HUES64 (cell line): ENCODE measurements at regions not wholly inside any gene's neighbourhood (a gene's known extent, or its start where the extent isn't known, plus 50 kb on each side); places are given as distances from the start of the nearest gene placed in this dataset.
A peak's percentile ranks its signal among the peaks of the same experiment; 100 is the strongest.
"Not testable (repeated sequence)": the region's sequence is repeated elsewhere in the genome, so short reads cannot be mapped to it uniquely, and the experiment has no call there.

Experiments
- H3K27ac ChIP-seq: 2 replicates; pipeline ENCODE4 v1.7.0; 2013; ENCODE audit warnings: low read depth, low read length, inconsistent platforms
- H3K27me3 ChIP-seq: 2 replicates; pipeline ENCODE4 v1.6.1; 2013; ENCODE audit warnings: mild to moderate bottlenecking, low read length; ENCODE audit not compliant: insufficient read depth
- H3K36me3 ChIP-seq: 2 replicates; pipeline ENCODE4 v1.6.1; 2013; ENCODE audit warnings: mild to moderate bottlenecking, low read length; ENCODE audit not compliant: insufficient read depth
- H3K4me1 ChIP-seq: 2 replicates; pipeline ENCODE4 v1.6.1; 2013; ENCODE audit warnings: mild to moderate bottlenecking, low read length, moderate library complexity; ENCODE audit not compliant: insufficient read depth
- H3K4me3 ChIP-seq: 2 replicates; pipeline ENCODE4 v1.5.1; 2013; ENCODE audit warnings: mild to moderate bottlenecking, low read length, moderate library complexity
- H3K9ac ChIP-seq: 2 replicates; pipeline ENCODE4 v1.6.1; 2013; ENCODE audit warnings: mild to moderate bottlenecking, low read depth, low read length
- H3K9me3 ChIP-seq: 2 replicates; pipeline ENCODE4 v1.6.1; 2013; ENCODE audit warnings: low read depth, low read length; ENCODE audit not compliant: insufficient read depth
- WGBS: fragments of 150-250, 120-280 bp; methylation state at CpG from one replicate; pipeline ENCODE4 v1.1.7; 2013; ENCODE audit warnings: missing lambda C conversion rate; 5-methylcytosine and 5-hydroxymethylcytosine counted together

DNA sequence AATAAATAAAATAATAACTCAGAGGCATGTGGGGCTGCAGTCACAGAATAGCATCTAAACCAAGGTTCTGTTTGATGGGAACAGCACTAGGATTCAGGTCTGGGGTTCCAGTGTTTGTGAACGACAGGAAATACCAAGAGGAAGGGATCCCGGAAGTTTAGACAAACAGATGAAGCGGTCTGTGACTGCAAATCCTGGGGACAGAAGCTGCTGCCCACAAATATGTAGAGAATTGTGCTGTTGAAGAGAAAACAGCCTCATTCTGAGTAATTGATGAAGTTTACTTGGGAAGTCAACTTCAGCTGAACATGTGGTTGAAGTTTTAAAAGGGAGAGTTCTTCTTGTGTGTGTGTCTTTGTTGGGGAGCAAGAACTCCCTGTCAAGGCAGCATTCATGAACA is 98.4 kb upstream of the TBX5 start:
- no peaks in the 10 kb centered on the region for H3K9me3 ChIP-seq
- WGBS = 81% methylated on average over 3 of the region's 3 CpGs
- no peak overlapping the region for H3K9ac ChIP-seq
- no peaks in the 10 kb centered on the region for H3K36me3 ChIP-seq
- no peak overlapping the region for H3K27ac ChIP-seq
- H3K4me1 ChIP-seq = peaks cover 7% of the 10 kb centered on the region; the same call in 1 of the 2 replicates
- H3K27me3 ChIP-seq = peaks cover 84% of the 10 kb centered on the region
- no peak overlapping the region for H3K4me3 ChIP-seq

DNA sequence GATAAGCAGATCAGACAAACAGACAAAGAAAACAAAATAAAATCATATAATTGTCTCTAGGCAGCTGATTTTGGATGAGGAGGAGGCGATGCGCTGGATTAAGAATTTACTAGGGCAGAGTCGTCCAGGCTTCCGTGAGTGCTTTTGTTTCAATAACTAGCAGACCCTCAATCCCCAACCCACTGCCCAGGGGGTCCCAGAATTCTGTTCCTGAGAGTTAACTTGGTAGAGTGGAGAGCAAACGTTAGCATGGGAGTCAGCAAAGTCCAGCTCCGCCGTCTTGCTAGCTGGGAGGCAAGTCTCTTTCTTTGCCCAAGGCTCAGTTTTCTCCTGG is 95.5 kb upstream of the TBX5 start:
- Histone ChIP-seq H3K4me3 (peak overlapping the region; percentile 57), H3K27me3 (peaks cover 90% of the 10 kb centered on the region), H3K27ac (no peak overlapping the region), H3K9ac (no peak overlapping the region), H3K9me3 (no peaks in the 10 kb centered on the region), H3K4me1 (peaks cover 7% of the 10 kb centered on the region; the same call in 1 of the 2 replicates), H3K36me3 (no peaks in the 10 kb centered on the region)
- WGBS = 33% methylated on average over 3 of the region's 7 CpGs

DNA sequence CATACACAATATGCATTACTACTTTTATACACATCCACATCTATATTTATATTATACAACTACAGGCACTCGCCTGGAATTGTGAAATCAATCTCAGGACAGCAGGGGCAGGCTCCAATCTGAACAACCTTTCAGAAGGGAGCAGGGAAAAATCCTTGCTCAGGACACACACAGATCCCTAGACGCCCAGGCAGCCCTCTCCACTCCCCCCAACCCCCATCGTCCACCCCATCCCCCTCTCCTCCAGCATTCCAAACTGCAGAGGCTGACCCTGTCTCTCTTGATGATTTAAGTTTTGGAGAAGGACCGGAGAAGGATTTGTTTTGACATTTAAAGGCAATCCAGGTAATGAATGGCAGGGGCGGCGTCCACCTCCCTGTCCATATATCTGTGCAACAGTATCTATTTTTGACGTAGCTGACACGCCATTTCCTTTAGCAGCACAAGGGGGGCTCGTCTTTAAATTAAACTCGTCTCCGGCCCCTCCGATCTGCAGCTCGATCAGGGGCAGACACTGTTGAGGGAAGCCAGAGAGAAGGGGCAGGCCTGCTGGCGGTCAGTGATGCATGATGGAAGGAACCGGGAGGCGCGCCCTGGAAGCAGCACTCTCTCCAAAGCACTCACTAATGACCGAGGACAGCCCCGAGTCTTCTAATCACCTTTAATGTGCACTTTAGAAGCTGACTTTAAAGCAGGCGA is 95.0 kb upstream of the TBX5 start:
- H3K27me3 ChIP-seq = peaks cover 89% of the 10 kb centered on the region
- no peak overlapping the region for H3K27ac ChIP-seq
- peaks cover 7% of the 10 kb centered on the region; the same call in 1 of the 2 replicates for H3K4me1 ChIP-seq
- no peaks in the 10 kb centered on the region for H3K9me3 ChIP-seq
- 14% methylated on average over 19 of the region's 20 CpGs for WGBS
- H3K4me3 ChIP-seq = peak overlapping the region; percentile 57
- H3K36me3 ChIP-seq = no peaks in the 10 kb centered on the region
- no peak overlapping the region for H3K9ac ChIP-seq

DNA sequence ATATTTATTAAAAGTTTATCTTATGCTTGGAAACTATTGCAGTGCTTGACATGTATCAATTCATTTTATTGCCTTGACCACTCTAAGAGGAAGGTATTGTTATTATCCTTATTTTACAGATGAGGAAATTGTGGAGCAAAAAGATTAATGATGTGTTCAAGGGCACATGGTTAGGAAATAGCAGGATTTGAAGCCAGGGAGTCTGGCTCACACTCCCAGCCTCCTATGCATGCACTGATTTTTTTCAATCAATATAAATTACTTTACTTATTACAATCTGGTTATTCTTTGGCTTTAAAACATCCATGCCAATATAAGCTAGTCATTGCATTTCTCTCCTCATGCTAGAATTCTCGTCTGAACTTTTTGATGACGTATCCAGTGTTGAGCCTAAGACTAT is 94.2 kb upstream of the TBX5 start:
- Histone ChIP-seq H3K36me3 (no peaks in the 10 kb centered on the region), H3K9me3 (no peaks in the 10 kb centered on the region), H3K4me3 (no peak overlapping the region), H3K9ac (no peak overlapping the region), H3K27ac (no peak overlapping the region), H3K4me1 (peaks cover 7% of the 10 kb centered on the region; the same call in 1 of the 2 replicates), H3K27me3 (peaks cover 90% of the 10 kb centered on the region)
- WGBS = 80% methylated on average over 2 of the region's 2 CpGs

DNA sequence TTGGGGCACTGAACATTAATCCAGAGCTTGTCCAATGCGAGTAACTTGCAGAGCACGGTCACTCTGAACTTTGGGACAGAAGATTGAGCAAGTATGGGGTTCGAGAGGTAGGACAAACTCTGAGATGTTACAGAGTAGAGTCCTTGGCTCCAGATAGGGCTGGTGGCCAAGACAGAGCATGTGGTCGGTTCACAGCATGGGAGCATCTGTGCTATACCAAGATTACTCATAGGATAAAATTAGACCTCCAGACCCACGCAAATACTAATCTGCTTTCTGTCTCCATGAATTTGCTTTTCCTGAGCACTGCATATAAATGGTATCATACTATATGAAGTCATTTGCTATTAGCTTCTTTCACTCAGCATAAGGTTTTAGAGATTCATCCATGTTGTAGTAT is 93.4 kb upstream of the TBX5 start:
- peaks cover 88% of the 10 kb centered on the region for H3K27me3 ChIP-seq
- H3K9me3 ChIP-seq = no peaks in the 10 kb centered on the region
- H3K9ac ChIP-seq = no peak overlapping the region
- no peak overlapping the region for H3K27ac ChIP-seq
- no peaks in the 10 kb centered on the region for H3K36me3 ChIP-seq
- 94% methylated on average over 5 of the region's 5 CpGs for WGBS
- H3K4me3 ChIP-seq = no peak overlapping the region
- peaks cover 7% of the 10 kb centered on the region; the same call in 1 of the 2 replicates for H3K4me1 ChIP-seq

DNA sequence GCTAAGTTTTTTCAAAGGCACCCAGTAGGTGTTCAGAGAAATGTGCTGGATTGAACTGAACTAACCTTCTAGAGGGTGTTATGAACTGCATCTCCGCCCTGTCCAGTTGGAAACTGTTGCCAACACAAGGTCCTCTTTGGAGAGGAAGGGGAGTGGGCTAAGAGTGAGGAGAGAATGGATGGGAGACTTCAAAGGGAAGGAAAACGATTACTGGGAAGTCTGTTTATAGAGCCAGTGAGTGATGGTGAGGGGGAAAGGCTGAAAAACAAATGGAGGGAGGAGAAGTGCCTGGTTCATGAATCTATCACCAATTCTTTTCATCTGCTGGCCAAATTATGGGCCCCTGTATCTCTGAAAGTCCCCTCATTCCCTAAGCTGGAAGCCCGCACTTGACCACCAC is 86.0 kb upstream of the TBX5 start:
- Histone ChIP-seq H3K9ac (no peak overlapping the region), H3K27me3 (peaks cover 70% of the 10 kb centered on the region), H3K36me3 (no peaks in the 10 kb centered on the region), H3K9me3 (no peaks in the 10 kb centered on the region), H3K27ac (no peak overlapping the region), H3K4me1 (no peaks in the 10 kb centered on the region), H3K4me3 (no peak overlapping the region)
- WGBS = 86% methylated on average over 3 of the region's 3 CpGs

- not testable (repeated sequence) for H3K9ac ChIP-seq, H3K4me1 ChIP-seq, H3K36me3 ChIP-seq, H3K4me3 ChIP-seq, H3K27ac ChIP-seq, H3K9me3 ChIP-seq
- WGBS = 96% methylated on average over 45 of the region's 45 CpGs
- peaks cover 54% of the 10 kb centered on the region for H3K27me3 ChIP-seq
These were observed 79.0 kb upstream of the TBX5 start for GRCh38 chr12:114484822-114485459.

- H3K27me3 ChIP-seq = peaks cover 64% of the 10 kb centered on the region
- H3K4me3 ChIP-seq = no peak overlapping the region
- peaks cover 4% of the 10 kb centered on the region for H3K4me1 ChIP-seq
- H3K36me3 ChIP-seq = no peaks in the 10 kb centered on the region
- 0 out of 2 replicates have a peak, but pooled peaks cover 4% of the 10 kb centered on the region for H3K9me3 ChIP-seq
- H3K27ac ChIP-seq = no peak overlapping the region
- no peak overlapping the region for H3K9ac ChIP-seq
- WGBS = no CpG with 5 or more reads among the region's 3 CpGs
These were observed 78.1 kb upstream of the TBX5 start for GRCh38 chr12:114483996-114484395.

GRCh38 chr12:114481200-114481535 is 75.2 kb upstream of the TBX5 start:
- H3K9ac ChIP-seq = no peak overlapping the region
- 15% methylated on average over 6 of the region's 6 CpGs for WGBS

DNA sequence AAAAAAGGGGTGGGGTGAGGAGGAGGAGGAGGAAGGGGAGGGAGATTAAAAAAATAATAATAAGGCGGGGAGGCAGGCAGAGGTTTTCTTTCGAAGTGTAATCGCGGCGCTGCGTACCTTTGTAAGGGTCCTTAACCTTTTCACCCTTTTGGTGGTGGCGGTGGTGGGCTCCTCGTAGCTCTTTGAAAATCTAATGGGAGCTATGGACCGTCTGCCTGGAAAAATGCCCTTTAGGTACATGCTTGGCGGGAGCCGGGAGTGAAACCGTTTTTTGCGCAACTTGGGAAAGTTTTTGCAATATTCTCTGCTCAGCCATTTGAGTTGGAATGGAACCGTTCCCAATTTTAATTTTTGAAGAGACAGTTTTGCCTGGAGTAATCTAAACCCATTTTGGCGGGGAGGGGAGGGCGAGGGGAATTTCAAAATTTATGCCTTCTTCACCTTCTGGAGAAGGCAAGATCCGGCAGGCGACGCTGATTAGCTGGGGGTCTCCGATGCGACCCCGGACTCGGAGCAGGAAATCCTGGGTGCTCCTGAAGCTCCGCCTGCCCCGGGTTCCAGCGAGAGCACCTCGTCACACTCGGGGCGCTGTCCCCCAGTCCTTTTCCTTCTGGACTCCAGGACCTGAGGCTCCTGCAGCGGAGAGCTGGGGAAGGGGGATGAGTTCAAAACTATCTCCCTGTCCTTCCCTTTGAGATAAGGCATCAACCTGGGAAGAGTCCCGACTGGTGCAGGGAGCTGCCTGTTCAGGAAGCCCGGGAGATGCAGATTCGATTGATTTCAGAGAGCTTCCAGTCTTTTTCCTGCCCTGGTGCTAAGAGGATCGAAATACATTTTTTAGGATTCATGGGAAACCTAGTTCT is 74.6 kb upstream of the TBX5 start:
- Histone ChIP-seq H3K4me3 (peak overlapping the region; percentile 64), H3K36me3 (no peaks in the 10 kb centered on the region), H3K4me1 (peaks cover 4% of the 10 kb centered on the region), H3K27ac (no peak overlapping the region), H3K27me3 (peaks cover 83% of the 10 kb centered on the region), H3K9me3 (no peaks in the 10 kb centered on the region), H3K9ac (no peak overlapping the region)
- WGBS = 3% methylated on average over 34 of the region's 34 CpGs

More at GRCh38 chr12:114481200-114481535, 75.2 kb upstream of the TBX5 start:
- Histone ChIP-seq H3K36me3 (no peaks in the 10 kb centered on the region), H3K4me3 (peak overlapping the region; percentile 64; the same call in 1 of the 2 replicates), H3K27ac (no peak overlapping the region), H3K9me3 (0 out of 2 replicates have a peak, but pooled peaks cover 3% of the 10 kb centered on the region), H3K27me3 (peaks cover 77% of the 10 kb centered on the region), H3K4me1 (peaks cover 4% of the 10 kb centered on the region)

DNA sequence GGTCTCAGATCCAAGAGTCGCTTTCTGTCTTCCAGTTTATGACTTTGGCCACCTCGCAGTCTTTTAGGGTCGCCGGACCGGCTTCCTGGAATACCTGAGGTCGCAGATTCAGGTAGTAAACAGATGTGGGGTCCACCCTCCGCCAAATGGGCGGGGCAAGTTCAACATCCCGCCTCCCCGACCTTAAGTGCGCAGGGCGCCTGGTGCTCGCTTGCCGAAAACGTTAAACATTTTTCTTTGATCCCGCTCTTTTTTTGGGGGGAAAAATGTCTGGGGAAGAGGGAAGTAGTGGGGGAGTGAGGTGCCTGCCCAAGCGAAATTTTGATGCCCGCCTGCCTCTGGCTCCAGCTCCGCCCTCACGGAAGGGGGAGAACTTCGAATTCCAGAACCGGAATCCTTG is 73.9 kb upstream of the TBX5 start:
- peak overlapping the region; percentile 64 for H3K4me3 ChIP-seq
- H3K9ac ChIP-seq = no peak overlapping the region; the same call in 1 of the 2 replicates
- peaks cover 84% of the 10 kb centered on the region for H3K27me3 ChIP-seq

More for the DNA sequence above, 73.9 kb upstream of the TBX5 start:
- Histone ChIP-seq H3K9me3 (no peaks in the 10 kb centered on the region), H3K36me3 (no peaks in the 10 kb centered on the region), H3K4me1 (peaks cover 4% of the 10 kb centered on the region), H3K27ac (no peak overlapping the region)
- WGBS = 2% methylated on average over 22 of the region's 22 CpGs
